Gastrocnemius medialis (tissue), 4 donors: ENCODE measurements at regions not wholly inside any gene's neighbourhood (a gene's known extent, or its start where the extent isn't known, plus 50 kb on each side); places are given as distances from the start of the nearest gene placed in this dataset.

ENCODE experiments used
- ATAC-seq, 2 donors: fragments of 150-250 bp; one replicate each; pipeline ENCODE4 v1.9.1; 2016
- DNase-seq, 2 donors: peaks; one replicate each; pipeline ENCODE4 v3.0.0-alpha.2; 2019
- H3K27ac ChIP-seq, 4 donors: fragments of 200-600 bp; sonication (generic); 1 replicate in 1 of 4; 2 replicates in 3 of 4; pipeline ENCODE4 v1.5.1; 2016 to 2018; ENCODE audit warnings: mild to moderate bottlenecking in 2 of 4, moderate library complexity in 1 of 4
- H3K27me3 ChIP-seq, 3 donors: fragments of 200-600 bp; sonication (generic) in 2 of 3; 1 replicate in 1 of 3; 2 replicates in 2 of 3; pipeline versions ENCODE4 v1.5.1 to v1.6.0; 2016 to 2019; ENCODE audit warnings: mild to moderate bottlenecking in 1 of 3, moderate library complexity in 1 of 3
- H3K36me3 ChIP-seq, 2 donors: fragments of 200-600 bp; sonication (generic) in 1 of 2; one replicate each; pipeline ENCODE4 v1.5.1; 2017 to 2018
- H3K4me1 ChIP-seq, 2 donors: fragments of 200-600 bp; sonication (generic) in 1 of 2; one replicate each; pipeline ENCODE4 v1.5.1; 2016 to 2017; ENCODE audit warnings: mild to moderate bottlenecking in 2 of 2
- H3K4me3 ChIP-seq, 4 donors: fragments of 200-600 bp; sonication (generic) in 3 of 4; 1 replicate in 1 of 4; 2 replicates in 3 of 4; pipeline ENCODE4 v1.5.1; 2016 to 2019; ENCODE audit warnings: mild to moderate bottlenecking in 2 of 4
- H3K9me3 ChIP-seq, 3 donors: fragments of 200-600 bp; sonication (generic) in 2 of 3; 1 replicate in 1 of 3; 2 replicates in 2 of 3; pipeline ENCODE4 v1.5.1; 2016 to 2019
- POLR2A ChIP-seq, 2 donors: fragments of 450-650 bp; IDR thresholded peaks; one replicate each; pipeline ENCODE4 v1.6.1; 2017; ENCODE audit warnings: antibody characterized with exemption in 2 of 2, mild to moderate bottlenecking in 2 of 2, moderate library complexity in 2 of 2
- in situ Hi-C, 4 donors: fragments of 200-750 bp; cut with MboI; loops; one replicate each; pipeline versions ENCODE4 v1.15.0 to v1.8.0; 2017; ENCODE audit warnings: low sequenced_read_pairs in 4 of 4
- intact Hi-C: fragments of 100-400 bp; cut with DNase I; formaldehyde crosslinking; loops from one replicate; pipeline ENCODE4 v1.15.1; 2023; ENCODE audit warnings: low total_unique reads
- TF ChIP-seq, protein P1 (sequence below), 5 experiments: fragments of 450-650 bp in 3 of 5; fragments of 200-600 bp in 2 of 5; sonication (generic) in 2 of 5; IDR thresholded peaks in 4 of 5; conservative IDR thresholded peaks in 1 of 5; 1 replicate in 4 of 5; 2 replicates in 1 of 5; pipeline ENCODE4 v1.5.1; 2016 to 2019; ENCODE audit warnings: antibody characterized with exemption in 5 of 5, mild to moderate bottlenecking in 3 of 5, moderate library complexity in 3 of 5

DNA sequence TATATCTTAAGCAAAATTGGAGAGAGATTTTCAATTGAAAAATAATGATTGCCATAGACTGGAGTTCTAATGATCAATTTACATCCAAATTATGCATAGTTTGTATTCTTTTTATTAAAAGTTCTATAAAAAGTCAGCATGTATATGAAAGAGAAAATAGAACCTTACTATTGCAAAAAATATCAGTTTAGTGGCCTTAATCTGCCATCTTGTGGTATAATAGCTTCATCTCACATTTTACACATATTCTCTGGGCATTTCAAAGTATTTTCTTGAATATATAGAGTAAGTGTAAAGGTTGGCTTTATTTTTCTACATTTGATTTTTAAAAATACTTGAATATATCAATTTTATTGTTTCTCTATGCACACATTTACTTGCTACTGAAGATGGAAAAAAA is 1858.6 kb upstream of the CDH9 start:
- in situ Hi-C loops (no loop called here), intact Hi-C loops (no loop called here)
- no peak for TF ChIP-seq POLR2A (IDR thresholded peaks at IDR 0.05)
- TF ChIP-seq, protein P1, sequence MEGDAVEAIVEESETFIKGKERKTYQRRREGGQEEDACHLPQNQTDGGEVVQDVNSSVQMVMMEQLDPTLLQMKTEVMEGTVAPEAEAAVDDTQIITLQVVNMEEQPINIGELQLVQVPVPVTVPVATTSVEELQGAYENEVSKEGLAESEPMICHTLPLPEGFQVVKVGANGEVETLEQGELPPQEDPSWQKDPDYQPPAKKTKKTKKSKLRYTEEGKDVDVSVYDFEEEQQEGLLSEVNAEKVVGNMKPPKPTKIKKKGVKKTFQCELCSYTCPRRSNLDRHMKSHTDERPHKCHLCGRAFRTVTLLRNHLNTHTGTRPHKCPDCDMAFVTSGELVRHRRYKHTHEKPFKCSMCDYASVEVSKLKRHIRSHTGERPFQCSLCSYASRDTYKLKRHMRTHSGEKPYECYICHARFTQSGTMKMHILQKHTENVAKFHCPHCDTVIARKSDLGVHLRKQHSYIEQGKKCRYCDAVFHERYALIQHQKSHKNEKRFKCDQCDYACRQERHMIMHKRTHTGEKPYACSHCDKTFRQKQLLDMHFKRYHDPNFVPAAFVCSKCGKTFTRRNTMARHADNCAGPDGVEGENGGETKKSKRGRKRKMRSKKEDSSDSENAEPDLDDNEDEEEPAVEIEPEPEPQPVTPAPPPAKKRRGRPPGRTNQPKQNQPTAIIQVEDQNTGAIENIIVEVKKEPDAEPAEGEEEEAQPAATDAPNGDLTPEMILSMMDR (IDR thresholded peaks at IDR 0.05 in 4 of 5, conservative IDR thresholded peaks at IDR 0.05 in 1 of 5): no peak
- H3K27me3 ChIP-seq: no peaks in the 10 kb centered on the region
- H3K36me3 ChIP-seq: no peaks in the 10 kb centered on the region
- H3K27ac ChIP-seq: no peak overlapping the region
- no peak for ATAC-seq
- H3K4me1 ChIP-seq: no peaks in the 10 kb centered on the region
- H3K4me3 ChIP-seq: no peak overlapping the region
- H3K9me3 ChIP-seq: no peaks in the 10 kb centered on the region
- DNase-seq: no peak

DNA sequence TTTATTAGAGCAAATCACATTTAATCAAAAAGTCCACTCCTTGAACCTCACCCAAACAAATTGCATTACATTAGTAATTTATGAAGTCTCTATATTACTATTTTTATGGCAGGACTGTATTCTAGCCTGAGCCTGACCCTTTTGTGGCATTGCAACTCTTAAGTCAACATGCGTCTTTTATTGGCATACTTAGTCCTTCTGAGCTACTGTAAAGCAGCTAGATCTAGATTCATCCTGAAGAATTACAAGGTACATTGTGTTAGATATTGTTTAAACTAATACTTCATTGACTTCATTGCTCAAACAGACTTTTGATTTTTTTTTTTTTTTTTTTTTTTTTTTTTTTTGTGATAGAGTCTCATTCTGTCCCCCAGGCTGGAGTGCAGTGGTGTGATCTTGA is 1842.5 kb upstream of the CDH9 start:
- Histone ChIP-seq H3K27me3 (no peaks in the 10 kb centered on the region), H3K9me3 (no peaks in the 10 kb centered on the region), H3K27ac (no peak overlapping the region), H3K4me3 (no peak overlapping the region), H3K36me3 (no peaks in the 10 kb centered on the region), H3K4me1 (no peaks in the 10 kb centered on the region)
- TF ChIP-seq, protein P1 (IDR thresholded peaks at IDR 0.05 in 4 of 5, conservative IDR thresholded peaks at IDR 0.05 in 1 of 5): no peak
- TF ChIP-seq POLR2A (IDR thresholded peaks at IDR 0.05): no peak
- intact Hi-C loops: no loop called here
- in situ Hi-C loops: no loop called here
- no peak for ATAC-seq
- no peak for DNase-seq

DNA sequence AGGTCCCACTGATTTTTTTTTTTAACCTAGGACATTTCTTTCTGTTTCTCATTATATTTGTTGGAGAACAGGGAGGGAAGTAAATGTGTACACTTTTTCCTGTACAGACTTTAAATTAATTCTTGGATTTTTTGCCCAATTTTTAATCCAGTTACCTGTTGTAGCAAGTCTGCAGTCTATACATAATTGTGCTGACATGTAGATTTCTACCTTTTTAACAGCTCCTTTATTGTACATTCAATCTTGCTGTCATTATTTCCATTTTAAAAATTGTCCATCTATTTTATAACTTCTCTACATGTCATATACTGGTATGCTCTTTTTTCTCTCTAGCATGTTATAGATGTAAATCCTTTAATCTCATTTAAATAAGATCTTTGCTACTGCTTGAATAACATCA is 1838.7 kb upstream of the CDH9 start:
- ATAC-seq (no peak), DNase-seq (no peak)
- in situ Hi-C loops: no loop called here
- intact Hi-C loops: no loop called here
- H3K4me1 ChIP-seq: no peaks in the 10 kb centered on the region
- TF ChIP-seq, protein P1 (IDR thresholded peaks at IDR 0.05 in 4 of 5, conservative IDR thresholded peaks at IDR 0.05 in 1 of 5): no peak
- TF ChIP-seq POLR2A (IDR thresholded peaks at IDR 0.05): no peak
- no peak overlapping the region for H3K27ac ChIP-seq
- no peaks in the 10 kb centered on the region for H3K36me3 ChIP-seq
- no peaks in the 10 kb centered on the region for H3K27me3 ChIP-seq
- H3K9me3 ChIP-seq: no peaks in the 10 kb centered on the region
- H3K4me3 ChIP-seq: no peak overlapping the region

DNA sequence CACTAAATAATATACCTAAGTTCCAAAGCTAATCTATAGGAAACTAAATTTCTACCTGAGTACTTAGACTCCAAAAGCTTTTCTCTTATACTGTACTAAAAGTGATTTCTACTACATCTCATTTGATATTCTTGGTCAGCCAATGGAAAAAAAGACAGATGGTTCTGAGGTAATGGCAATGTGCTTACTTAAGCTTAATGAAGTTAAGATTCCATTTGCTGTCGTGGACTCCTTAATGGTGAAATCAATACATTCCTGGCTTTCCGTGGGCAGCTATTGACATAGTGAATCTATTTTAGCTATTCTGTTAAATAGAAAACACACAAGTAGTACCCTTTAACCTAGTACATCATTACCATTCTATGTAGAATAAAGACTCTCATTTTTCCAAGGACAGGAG is 1825.6 kb upstream of the CDH9 start:
- Histone ChIP-seq H3K4me3 (no peak overlapping the region), H3K27me3 (no peaks in the 10 kb centered on the region), H3K36me3 (no peaks in the 10 kb centered on the region), H3K4me1 (no peaks in the 10 kb centered on the region), H3K27ac (no peak overlapping the region), H3K9me3 (no peaks in the 10 kb centered on the region)
- in situ Hi-C loops: no loop called here
- DNase-seq: no peak
- TF ChIP-seq, protein P1 (IDR thresholded peaks at IDR 0.05 in 4 of 5, conservative IDR thresholded peaks at IDR 0.05 in 1 of 5): no peak
- TF ChIP-seq POLR2A (IDR thresholded peaks at IDR 0.05): no peak
- ATAC-seq: no peak
- intact Hi-C loops: no loop called here

DNA sequence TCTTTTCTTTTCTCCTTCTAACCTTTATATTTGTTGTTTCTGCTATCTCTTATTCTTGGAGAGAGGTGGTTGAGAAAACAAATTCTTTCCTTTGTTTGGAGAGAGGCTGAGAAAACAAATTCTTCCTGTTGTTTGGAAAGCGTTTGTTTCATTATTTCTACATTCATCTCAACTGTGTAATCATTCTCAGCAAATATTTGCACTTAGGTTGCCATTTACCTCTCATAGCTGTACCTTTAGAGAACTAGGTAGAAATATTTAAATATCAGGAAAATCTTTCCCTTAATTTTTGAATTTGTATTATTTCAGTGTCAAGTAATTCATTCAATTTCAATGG is 1824.4 kb upstream of the CDH9 start:
- Histone ChIP-seq H3K36me3 (no peaks in the 10 kb centered on the region), H3K27me3 (no peaks in the 10 kb centered on the region), H3K27ac (no peak overlapping the region), H3K9me3 (no peaks in the 10 kb centered on the region), H3K4me3 (no peak overlapping the region), H3K4me1 (no peaks in the 10 kb centered on the region)
- in situ Hi-C loops: no loop called here
- intact Hi-C loops: no loop called here
- TF ChIP-seq POLR2A (IDR thresholded peaks at IDR 0.05): no peak
- TF ChIP-seq, protein P1 (IDR thresholded peaks at IDR 0.05 in 4 of 5, conservative IDR thresholded peaks at IDR 0.05 in 1 of 5): no peak
- ATAC-seq (no peak), DNase-seq (no peak)
